Neural progenitor cell (in vitro differentiated cells): ENCODE measurements at regions not wholly inside any gene's neighbourhood (a gene's known extent, or its start where the extent isn't known, plus 50 kb on each side); places are given as distances from the start of the nearest gene placed in this dataset.

Experiments
- DNase-seq: peaks from one replicate; pipeline ENCODE4 v3.0.0-alpha.2; 2016; ENCODE audit warnings: low spot score
- H2AFZ ChIP-seq: fragments of 200-600 bp; sonication (generic); replicated peaks from 2 replicates; pipeline ENCODE4 v1.6.1; 2016; ENCODE audit warnings: antibody characterized with exemption
- H3F3A ChIP-seq: fragments of 200-600 bp; sonication (generic); 2 replicates; pipeline ENCODE4 v1.6.1; 2016; ENCODE audit warnings: antibody characterized with exemption, low read depth
- H3K27ac ChIP-seq: fragments of 200-600 bp; sonication (generic); 2 replicates; pipeline ENCODE4 v1.5.1; 2016; ENCODE audit warnings: mild to moderate bottlenecking
- H3K27me3 ChIP-seq: fragments of 200-600 bp; sonication (generic); 2 replicates; pipeline ENCODE4 v1.6.1; 2016; ENCODE audit warnings: mild to moderate bottlenecking, moderate library complexity
- H3K36me3 ChIP-seq: fragments of 200-600 bp; sonication (generic); 2 replicates; pipeline ENCODE4 v1.5.1; 2016
- H3K4me1 ChIP-seq: fragments of 200-600 bp; sonication (generic); 2 replicates; pipeline ENCODE4 v1.6.1; 2016; ENCODE audit warnings: mixed run types
- H3K4me2 ChIP-seq: fragments of 200-600 bp; sonication (generic); 2 replicates; pipeline ENCODE4 v1.6.1; 2016
- H3K4me3 ChIP-seq: fragments of 200-600 bp; sonication (generic); 2 replicates; pipeline ENCODE4 v1.5.1; 2016
- H3K79me2 ChIP-seq: fragments of 200-600 bp; sonication (generic); 2 replicates; pipeline ENCODE4 v1.6.1; 2016; ENCODE audit warnings: low read depth
- H3K9ac ChIP-seq: fragments of 200-600 bp; sonication (generic); 2 replicates; pipeline ENCODE4 v1.6.1; 2016
- H3K9me3 ChIP-seq: fragments of 200-600 bp; sonication (generic); 2 replicates; pipeline ENCODE4 v1.5.1; 2016; ENCODE audit warnings: low read depth
- H4K20me1 ChIP-seq: fragments of 200-600 bp; sonication (generic); 2 replicates; pipeline ENCODE4 v1.6.1; 2016; ENCODE audit warnings: low read depth
- H3K27ac Mint-ChIP-seq: 3 replicates; pipeline ENCODE4 v1.8.0; 2021; ENCODE audit warnings: mixed read lengths
- H3K27me3 Mint-ChIP-seq: 2 replicates; pipeline ENCODE4 v1.8.0; 2022; ENCODE audit warnings: low read depth, mild to moderate bottlenecking, inconsistent platforms, moderate library complexity, mixed read lengths; ENCODE audit not compliant: insufficient read depth
- H3K36me3 Mint-ChIP-seq: 3 replicates; pipeline ENCODE4 v1.8.0; 2021; ENCODE audit warnings: mixed read lengths
- H3K4me1 Mint-ChIP-seq: 3 replicates; pipeline ENCODE4 v1.8.0; 2021; ENCODE audit warnings: mixed read lengths
- H3K4me3 Mint-ChIP-seq: 3 replicates; pipeline ENCODE4 v1.8.0; 2021; ENCODE audit warnings: mild to moderate bottlenecking, moderate library complexity, mixed read lengths
- H3K9me3 Mint-ChIP-seq: 3 replicates; pipeline ENCODE4 v1.8.0; 2020; ENCODE audit warnings: mixed read lengths
- EZH2 ChIP-seq: fragments of 200-600 bp; sonication (generic); IDR thresholded peaks from 2 replicates; pipeline ENCODE4 v1.6.1; 2017; ENCODE audit warnings: antibody characterized with exemption, mild to moderate bottlenecking, moderate library complexity
- EZH2phosphoT487 ChIP-seq: fragments of 200-600 bp; sonication (generic); IDR thresholded peaks from 2 replicates; pipeline ENCODE4 v1.6.1; 2017; ENCODE audit warnings: antibody characterized with exemption
- TF ChIP-seq, protein P1 (sequence below): fragments of 200-600 bp; sonication (generic); IDR thresholded peaks from 2 replicates; pipeline ENCODE4 v1.5.1; 2017; ENCODE audit warnings: antibody characterized with exemption, mild to moderate bottlenecking

DNA sequence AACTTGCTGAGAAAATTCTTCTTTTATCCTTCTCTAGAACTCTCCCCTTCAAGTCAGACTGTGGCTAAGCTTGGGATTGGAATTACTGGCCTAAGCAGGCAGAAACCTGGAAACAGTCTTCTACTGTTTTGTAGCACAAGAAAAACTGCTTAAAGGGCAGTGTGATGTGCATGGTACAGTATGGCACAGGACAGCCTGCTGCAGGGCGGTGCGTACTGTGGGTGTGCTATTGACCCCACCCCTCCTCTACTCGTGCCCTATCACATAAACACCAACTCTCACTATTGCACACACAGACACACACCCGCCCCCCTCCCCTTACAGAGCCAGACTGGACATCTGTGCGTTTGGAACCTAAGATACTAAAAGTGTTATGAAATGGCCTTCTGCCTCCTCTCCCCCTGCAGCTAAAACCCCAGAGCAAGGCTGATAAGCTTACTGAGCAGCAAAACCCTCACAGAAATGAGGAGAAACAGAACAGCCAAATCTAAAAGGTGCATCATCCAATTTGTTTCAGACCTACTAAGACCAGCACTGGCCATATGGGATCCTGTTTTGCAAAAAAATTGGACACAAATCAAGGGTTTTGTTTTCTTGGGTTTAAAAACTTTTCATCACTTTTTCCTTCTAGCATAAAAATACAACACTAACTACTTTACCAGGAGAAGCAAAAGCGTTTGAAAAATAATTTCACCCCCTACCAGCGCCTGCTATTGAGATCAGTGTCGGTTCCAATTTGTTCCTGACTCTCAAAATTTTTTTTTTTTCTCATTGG is 355.8 kb upstream of the LYPLAL1 start:
- Mint-ChIP-seq H3K4me1 (peaks cover 15% of the 10 kb centered on the region), H3K4me3 (no peak overlapping the region), H3K9me3 (no peaks in the 10 kb centered on the region), H3K27ac (no peak overlapping the region), H3K36me3 (no peaks in the 10 kb centered on the region), H3K27me3 (no peaks in the 10 kb centered on the region)
- Histone ChIP-seq H2AFZ (no peak overlapping the region), H3F3A (no peaks in the 10 kb centered on the region), H4K20me1 (no peaks in the 10 kb centered on the region), H3K36me3 (no peaks in the 10 kb centered on the region), H3K4me3 (no peak overlapping the region), H3K79me2 (no peaks in the 10 kb centered on the region), H3K27ac (no peak overlapping the region), H3K27me3 (no peaks in the 10 kb centered on the region), H3K9ac (no peak overlapping the region), H3K4me1 (no peaks in the 10 kb centered on the region), H3K4me2 (no peak overlapping the region), H3K9me3 (no peaks in the 10 kb centered on the region)
- no peak for TF ChIP-seq EZH2
- TF ChIP-seq, protein P1, sequence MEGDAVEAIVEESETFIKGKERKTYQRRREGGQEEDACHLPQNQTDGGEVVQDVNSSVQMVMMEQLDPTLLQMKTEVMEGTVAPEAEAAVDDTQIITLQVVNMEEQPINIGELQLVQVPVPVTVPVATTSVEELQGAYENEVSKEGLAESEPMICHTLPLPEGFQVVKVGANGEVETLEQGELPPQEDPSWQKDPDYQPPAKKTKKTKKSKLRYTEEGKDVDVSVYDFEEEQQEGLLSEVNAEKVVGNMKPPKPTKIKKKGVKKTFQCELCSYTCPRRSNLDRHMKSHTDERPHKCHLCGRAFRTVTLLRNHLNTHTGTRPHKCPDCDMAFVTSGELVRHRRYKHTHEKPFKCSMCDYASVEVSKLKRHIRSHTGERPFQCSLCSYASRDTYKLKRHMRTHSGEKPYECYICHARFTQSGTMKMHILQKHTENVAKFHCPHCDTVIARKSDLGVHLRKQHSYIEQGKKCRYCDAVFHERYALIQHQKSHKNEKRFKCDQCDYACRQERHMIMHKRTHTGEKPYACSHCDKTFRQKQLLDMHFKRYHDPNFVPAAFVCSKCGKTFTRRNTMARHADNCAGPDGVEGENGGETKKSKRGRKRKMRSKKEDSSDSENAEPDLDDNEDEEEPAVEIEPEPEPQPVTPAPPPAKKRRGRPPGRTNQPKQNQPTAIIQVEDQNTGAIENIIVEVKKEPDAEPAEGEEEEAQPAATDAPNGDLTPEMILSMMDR: no peak
- TF ChIP-seq EZH2phosphoT487: no peak
- DNase-seq: no peak

DNA sequence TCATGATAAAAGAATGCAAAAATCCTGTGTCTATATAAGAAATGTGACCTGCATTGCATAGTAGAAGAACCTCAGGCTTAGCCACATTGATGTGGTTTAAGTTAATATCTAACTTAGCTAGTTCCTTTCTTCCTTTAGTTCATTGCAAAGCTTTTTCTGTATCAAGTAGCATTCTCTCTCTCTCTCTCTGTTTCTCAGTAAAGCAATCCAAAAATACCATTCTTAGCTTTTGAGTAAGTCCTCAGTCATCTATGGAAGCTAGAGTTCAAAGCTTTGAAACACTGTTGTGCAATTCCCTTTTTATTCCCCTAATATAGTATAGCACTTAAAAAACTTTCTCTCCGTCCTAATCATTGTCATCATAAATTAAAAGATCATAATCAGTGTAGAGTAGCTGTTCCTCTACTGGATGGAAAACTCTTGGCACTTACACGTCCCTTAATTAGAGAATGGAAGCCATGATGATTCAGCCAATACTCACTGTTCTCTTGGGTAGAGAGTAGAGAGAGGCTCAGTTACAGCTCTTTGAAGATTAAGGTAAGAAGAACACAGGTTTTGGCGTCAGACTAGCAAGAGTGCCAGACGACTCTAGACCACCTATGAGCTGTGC is 350.3 kb upstream of the LYPLAL1 start:
- Mint-ChIP-seq H3K4me3 (no peak overlapping the region), H3K9me3 (no peaks in the 10 kb centered on the region), H3K27ac (no peak overlapping the region), H3K4me1 (peaks cover 1% of the 10 kb centered on the region), H3K27me3 (no peaks in the 10 kb centered on the region), H3K36me3 (no peaks in the 10 kb centered on the region)
- H3F3A ChIP-seq: no peaks in the 10 kb centered on the region
- H3K27ac ChIP-seq: no peak overlapping the region
- no peaks in the 10 kb centered on the region for H3K27me3 ChIP-seq
- H3K4me3 ChIP-seq: no peak overlapping the region
- H3K4me2 ChIP-seq: no peak overlapping the region
- TF ChIP-seq, protein P1: no peak
- no peak for TF ChIP-seq EZH2
- no peak for TF ChIP-seq EZH2phosphoT487
- H3K36me3 ChIP-seq: no peaks in the 10 kb centered on the region
- H3K79me2 ChIP-seq: no peaks in the 10 kb centered on the region
- H3K4me1 ChIP-seq: no peaks in the 10 kb centered on the region
- H3K9ac ChIP-seq: no peak overlapping the region
- H4K20me1 ChIP-seq: no peaks in the 10 kb centered on the region
- no peaks in the 10 kb centered on the region for H3K9me3 ChIP-seq
- DNase-seq: no peak
- H2AFZ ChIP-seq: no peak overlapping the region

DNA sequence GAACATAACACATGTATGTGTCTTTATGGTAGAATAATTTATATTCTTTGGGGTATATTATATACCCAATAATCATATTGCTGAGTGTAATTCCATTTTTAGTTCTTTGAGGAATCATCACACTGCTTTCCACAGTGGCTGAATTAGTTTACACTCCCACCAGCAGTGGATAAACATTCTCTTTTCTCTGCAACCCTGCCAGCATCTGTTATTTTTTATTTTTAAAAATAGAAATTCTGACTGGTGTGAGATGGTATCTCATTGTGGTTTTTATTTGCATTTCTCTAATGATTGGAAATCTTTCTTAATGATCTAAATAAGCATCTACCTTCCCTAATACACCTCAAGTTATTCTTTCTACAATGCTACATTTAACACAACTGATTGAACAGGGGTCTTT is 346.2 kb upstream of the LYPLAL1 start:
- H3K4me1 ChIP-seq: no peaks in the 10 kb centered on the region
- H4K20me1 ChIP-seq: no peaks in the 10 kb centered on the region
- H3K9ac ChIP-seq: no peak overlapping the region
- no peaks in the 10 kb centered on the region for H3K36me3 ChIP-seq
- no peaks in the 10 kb centered on the region for H3K27me3 ChIP-seq
- H3K9me3 ChIP-seq: no peaks in the 10 kb centered on the region
- no peaks in the 10 kb centered on the region for H3F3A ChIP-seq
- H2AFZ ChIP-seq: no peak overlapping the region
- no peak for TF ChIP-seq EZH2
- TF ChIP-seq, protein P1: no peak
- Mint-ChIP-seq H3K9me3 (no peaks in the 10 kb centered on the region), H3K4me1 (no peaks in the 10 kb centered on the region), H3K4me3 (no peak overlapping the region), H3K36me3 (no peaks in the 10 kb centered on the region), H3K27ac (no peak overlapping the region), H3K27me3 (no peaks in the 10 kb centered on the region)
- H3K79me2 ChIP-seq: no peaks in the 10 kb centered on the region
- H3K4me3 ChIP-seq: no peak overlapping the region
- H3K27ac ChIP-seq: no peak overlapping the region
- H3K4me2 ChIP-seq: no peak overlapping the region
- DNase-seq: no peak
